Epidermal melanocyte (primary cell): ENCODE measurements at regions not wholly inside any gene's neighbourhood (a gene's known extent, or its start where the extent isn't known, plus 50 kb on each side); places are given as distances from the start of the nearest gene placed in this dataset.

ENCODE experiments used
- DNase-seq: peaks from one replicate; pipeline ENCODE4 v3.0.0; 2011; ENCODE audit warnings: low spot score; ENCODE audit not compliant: insufficient read length

DNA sequence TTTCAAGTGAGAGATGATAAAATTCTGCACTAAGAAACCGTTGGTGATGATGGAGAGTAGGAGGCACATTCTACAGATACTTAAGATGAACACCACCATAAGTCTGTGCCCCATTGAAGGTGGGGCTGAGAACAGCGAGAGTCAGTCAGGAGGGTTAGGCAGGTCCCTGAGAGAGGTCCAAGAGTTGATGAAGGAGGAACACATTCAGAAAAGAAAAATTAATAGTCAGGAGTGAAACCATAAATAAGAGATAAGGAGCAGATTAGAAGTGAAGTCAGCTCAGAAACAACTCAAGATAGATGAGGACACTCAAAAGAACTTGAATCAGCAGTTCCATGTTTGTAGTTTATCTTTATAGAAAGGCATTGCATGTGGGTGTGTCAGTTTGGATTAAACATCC lies 727.2 kb upstream of the MARCKS start:
- DNase-seq, result no peak

DNA sequence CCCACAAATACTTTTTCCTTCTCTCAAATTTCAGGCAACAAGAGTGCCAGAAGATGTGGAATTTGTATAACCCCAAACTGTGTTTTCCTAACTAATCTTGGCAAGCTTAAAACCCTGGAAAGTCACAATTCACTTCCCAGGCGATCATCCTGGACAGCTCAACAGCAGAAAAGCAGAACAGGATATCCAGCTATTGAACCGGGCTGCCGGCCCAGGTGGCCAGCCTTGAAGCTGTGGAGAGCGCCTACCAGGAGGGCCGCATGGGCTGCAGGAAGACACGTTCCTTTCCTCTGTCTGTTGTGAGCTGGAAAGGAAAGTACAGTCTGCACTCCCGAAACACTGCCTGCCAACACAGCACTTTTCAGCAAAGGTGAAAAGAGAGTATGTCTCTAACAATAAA lies 719.7 kb upstream of the MARCKS start:
- DNase-seq, result no peak

DNA sequence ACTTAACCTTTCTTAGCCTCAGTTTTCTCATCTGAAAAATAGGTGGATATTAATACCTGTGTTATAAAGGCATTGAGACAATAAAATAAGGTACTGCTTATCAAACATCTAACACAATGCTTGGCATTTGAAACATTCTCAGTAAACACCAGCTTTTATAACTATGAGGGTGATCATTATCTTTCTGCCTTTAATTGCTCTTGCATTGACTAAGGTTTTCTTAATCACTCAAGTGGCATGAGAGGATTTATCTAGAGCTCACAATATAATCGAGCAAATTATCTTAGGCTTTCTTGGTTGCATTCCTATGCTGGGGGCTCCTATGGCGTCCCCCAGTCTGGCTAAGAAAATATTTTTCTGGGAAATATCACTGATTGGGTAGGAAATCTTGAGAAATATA lies 716.4 kb upstream of the MARCKS start:
- DNase-seq, result no peak

DNA sequence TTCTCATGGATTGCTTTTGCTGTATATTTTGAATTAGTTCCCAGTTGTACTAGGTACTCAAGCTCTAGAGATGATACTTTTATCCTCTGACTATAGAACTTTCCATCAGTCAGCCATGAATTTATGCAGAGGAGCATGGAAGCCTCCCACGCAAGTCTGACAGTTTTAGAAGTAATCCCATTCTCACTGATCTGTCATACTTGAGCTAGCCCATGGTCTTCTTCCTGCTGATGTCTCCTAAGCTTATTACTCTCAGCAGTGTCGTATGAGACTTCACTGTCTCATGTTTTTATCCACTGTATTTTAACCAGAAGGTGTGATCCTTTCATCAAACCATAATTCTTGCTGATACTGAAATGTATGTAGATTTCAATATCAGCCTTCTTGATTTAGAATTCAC lies 715.2 kb upstream of the MARCKS start:
- no peak for DNase-seq

DNA sequence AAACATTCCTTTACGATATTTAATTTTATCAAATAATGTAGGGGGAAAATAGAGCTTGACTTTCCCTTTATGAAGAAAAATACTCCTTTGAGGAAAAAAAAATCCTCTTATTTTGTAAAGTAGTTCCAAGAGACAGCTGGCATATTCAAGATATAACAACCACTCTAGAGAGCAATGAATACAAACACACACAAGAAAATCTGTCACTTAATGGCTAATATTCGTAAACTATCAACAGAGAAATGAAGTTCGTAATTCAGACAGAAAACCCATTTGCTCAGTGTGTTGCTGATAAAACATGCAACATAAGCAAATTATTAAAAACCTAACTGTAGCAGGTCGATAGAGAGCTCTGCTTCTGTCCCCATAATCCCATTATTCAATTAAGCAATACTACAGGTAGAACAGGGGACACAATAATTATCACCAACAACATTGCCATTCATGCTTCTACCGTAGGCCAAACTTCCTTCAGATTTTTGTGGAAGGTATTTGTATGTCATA lies 714.4 kb upstream of the MARCKS start:
- no peak for DNase-seq

DNA sequence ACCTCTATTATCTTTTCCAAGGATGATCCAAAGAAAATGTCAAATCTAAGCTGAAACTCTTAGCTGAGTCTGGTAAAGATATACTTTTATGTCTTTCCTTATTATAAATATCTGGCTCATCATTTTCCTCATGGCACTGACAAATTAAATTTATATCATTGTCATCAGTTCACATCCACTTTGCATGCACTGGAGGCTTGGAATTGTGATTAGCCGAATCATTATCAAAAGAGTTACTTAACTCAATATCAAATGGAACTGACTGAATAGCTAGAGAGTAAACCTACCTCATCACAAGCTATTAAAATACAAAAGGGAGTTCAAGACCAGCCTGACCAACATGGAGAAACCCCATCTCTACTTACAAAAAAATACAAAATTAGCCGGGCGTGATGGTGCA lies 713.9 kb upstream of the MARCKS start:
- DNase-seq, result no peak

DNA sequence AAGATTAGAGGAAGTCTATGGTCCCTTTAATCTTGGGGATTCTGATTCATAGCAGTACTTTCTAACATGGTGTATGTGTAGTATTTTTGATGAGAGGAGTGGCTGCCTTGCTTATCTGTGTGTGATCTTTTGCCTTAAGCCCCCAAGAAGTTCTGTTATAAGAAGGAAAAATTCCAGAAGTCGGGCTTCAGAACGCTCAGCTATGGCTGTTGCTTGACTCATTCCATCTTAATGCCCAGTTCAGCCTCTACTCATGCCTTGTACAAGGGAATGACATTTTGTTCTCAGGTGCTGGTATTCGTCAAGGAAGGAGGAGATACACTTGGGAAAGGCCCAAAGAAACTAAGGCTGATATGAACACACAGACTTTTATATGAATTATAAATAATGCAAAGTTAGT lies 713.0 kb upstream of the MARCKS start:
- no peak for DNase-seq

DNA sequence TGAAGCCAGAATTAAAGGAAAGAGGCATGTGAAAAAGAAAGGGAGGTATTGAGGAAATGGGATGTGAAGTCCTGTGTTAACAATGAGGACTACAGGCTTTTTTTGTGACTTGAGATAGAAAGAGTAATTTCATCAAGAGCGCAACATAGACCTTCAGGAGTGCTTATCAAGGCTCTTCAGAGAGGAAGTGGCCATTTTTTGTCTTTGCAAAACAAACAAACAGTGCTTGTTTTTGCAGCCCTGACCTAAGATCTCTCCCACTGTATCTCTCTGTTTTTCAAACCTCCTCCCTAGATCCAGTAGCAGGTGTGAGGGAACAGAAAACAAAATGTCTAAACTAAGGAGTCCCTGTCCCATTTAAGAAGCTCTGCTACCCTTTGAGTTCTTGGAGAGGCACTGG lies 710.3 kb upstream of the MARCKS start:
- DNase-seq, result no peak

DNA sequence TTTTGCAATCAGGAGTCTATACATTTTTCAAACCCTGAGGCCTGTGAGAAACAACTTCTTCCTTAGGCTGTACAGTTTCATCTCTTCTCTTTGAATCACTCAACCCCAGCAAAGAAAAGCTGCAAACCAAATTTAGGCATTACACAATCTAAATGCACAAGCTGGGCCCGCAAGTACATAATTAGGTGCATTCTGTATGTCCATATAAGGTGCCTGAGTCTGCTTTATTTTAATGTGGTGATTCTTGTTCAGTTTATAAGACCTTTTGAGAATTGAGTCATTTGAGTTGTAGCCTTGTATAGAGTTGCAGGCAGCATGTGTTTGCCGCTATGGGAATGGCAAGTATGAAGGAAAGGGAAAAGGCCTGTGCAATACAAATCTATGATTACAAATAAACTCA lies 709.6 kb upstream of the MARCKS start:
- DNase-seq, result no peak

DNA sequence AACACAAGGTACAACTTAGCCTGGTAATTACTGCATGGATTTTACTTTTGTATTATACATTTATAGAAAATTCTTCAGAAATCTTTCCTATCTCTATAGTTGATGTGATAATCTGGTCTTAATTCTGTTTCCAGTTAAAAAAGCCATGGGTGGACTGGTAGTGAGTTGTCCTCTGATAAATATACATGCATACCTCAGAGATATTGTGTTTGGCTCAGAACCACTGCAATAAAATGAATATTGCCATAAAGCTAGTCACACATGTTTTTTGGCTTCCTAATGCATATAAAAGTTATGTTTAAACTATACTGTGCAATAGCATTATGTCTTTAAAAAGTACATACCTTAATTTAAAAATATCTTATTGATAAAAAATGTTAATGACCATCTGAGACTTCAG lies 708.6 kb upstream of the MARCKS start:
- no peak for DNase-seq

DNA sequence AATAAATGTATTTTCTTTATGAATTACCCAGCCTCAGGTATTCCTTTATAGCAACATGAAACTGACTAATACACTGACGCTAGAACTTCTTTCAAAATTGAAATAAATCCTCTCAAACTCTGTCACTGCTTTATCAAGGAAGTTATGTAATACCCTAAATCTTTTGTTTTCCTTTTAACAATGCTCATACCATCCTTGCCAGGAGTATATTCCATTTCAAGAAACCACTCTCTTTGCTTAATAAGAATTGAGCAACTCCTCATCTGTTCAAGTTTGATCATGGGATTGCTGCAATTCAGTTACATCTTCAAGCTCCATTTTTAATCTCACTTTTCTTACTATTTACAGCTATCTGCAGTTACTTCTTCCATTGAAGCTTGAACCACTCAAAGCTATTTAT lies 707.6 kb upstream of the MARCKS start:
- no peak for DNase-seq

DNA sequence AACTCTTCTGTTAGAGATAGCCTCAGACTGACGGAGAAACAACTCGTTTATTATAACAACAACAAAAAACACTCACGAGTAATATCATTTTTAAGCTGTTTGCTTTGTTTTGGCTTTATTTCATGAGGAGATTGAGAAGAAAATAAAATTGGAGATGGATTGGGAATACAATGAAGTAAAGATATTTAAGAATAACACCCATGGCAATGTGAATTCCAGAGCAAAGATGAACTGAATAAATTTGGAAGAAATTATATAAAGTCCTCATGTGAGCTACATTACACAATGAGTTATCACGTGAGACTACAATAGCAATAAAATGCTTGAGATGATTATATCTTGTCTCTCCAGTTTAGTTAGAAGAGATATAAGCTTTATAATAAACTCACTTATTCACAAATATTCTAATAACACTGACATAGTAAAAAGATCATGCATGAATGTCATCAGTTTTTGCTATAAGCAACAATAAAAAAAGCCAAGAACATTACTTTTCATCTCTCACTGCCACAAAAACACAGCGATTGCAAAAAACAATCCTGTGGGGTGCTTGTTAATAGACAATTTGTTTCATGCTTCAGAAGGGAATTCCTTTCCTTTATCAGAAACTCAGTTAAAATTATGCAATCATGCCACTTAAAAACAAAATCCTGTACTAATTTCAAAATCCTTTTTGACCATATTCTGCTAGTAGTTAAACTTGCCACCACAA lies 696.7 kb upstream of the MARCKS start:
- DNase-seq, result no peak

DNA sequence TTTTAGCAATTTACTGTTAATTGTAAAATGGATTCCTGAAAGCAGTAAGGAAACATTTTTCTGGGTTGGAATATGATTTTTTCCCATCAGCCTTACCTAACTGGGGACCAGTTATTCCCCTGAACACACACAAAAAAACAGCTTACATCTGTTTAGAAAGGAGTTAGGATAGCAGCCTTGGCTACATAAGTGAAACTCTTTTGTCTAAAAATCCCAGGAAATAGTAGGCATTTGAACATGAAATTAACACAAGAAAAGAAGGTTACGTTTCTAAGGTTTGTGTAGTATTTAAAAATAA lies 696.2 kb upstream of the MARCKS start:
- DNase-seq, result no peak

DNA sequence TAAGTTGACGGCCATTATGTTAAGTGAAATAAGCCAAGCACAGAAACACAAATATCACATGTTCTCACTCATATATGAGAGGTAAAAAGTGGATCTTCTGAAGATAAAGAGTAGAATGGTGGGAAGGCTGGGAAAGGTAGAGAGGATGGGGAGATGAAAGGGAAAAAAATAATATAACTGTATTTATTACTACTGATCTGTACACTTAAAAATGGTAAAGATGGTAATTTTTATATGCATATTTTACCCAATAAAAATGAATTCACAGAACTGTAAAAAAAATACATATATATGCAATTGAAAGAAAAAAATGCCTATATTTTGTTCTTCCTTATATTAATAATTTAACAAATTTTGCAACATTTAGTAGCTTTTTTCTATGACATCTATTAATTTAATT lies 694.4 kb upstream of the MARCKS start:
- no peak for DNase-seq

DNA sequence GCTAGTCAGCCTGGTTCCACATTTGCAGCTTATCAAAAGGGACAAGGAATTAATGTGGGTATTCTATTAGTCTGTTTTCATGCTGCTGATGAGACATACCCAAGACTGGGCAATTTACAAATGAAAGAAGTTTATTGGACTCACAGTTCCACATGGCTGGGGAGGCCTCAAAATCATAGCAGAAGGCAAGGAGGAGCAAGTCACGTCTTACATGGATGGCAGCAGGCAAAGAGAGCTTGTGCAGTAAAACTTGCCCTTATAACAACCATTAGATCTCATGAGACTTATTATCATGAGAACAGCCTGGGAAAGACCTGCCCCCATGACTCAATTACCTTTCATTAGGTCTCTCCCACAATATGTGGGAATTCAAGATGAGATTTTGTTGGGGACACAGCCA lies 689.1 kb upstream of the MARCKS start:
- no peak for DNase-seq

DNA sequence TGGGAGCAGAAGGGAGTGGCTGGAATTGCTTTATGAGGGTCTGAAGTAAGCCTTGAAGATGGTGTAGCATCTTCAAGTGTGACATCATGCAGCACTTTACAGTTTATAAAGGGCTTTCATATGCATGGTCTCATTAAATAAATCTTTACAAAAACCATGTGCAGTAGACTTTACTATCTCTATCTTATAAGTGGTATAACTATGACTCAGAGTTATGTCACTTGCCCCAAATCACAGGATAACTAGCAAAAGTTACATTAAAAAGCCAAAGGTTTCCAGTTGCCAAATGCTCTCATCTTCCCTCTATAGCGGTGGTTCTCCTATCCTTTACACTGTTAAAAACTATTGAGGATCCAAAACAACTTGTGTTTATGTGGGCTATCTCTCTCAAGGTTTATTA lies 687.7 kb upstream of the MARCKS start:
- no peak for DNase-seq

DNA sequence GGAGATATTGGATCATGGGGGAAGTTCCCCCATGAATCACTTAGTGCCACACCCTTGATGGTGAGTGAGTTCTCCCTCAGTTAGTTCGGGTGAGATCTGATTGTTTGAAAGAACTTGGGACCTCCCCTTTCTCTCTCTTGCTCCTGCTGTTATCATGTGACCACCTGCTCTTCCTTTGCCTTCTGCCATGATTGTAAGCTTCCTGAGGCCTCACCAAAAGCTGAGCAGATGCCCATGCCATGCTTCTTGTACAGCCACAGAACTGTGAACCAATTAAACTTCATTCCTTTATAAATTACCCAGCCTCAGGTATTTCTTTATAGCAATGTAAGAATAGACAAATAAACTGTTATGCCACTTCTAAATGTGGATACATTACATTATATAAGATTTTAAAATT lies 686.7 kb upstream of the MARCKS start:
- no peak for DNase-seq

DNA sequence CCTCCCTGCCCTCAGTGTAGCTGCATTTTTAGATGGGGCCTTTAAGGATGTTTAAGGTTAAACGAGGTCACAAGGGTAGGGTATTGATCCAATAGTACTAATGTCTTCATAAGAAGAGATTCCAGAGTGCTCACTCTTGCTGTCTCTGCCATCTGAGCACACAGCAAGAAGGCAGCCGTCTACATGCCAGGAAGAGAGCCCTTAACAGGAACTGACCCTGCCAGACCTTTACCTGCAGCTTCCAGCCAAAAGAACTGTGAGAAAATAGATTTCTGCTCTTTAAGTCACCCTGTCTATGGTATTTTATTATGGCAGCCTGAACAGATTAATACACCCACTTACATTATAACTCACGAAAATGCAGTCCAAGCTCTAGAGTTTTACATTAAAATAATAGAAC lies 685.3 kb upstream of the MARCKS start:
- no peak for DNase-seq

DNA sequence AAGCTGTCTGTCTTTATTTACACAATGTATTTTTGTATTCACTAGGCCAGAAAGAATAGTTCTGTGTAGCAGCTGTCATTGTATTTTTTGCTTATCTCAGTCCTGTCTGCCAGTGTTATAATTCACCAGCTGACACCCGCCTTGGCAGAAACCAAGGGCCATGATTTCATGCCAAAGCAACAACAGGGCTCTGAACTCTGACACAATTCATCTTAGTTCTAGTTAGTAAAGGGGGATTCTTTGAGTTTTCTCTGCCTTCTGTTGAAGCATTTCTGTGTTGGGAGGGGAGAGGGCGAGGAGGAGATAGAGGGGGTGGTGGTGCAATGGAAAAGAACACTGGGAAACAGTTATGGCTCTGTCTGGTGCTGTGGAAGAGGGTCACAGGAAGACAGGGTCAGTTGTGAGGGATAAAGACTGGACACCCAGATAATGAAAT lies 684.6 kb upstream of the MARCKS start:
- DNase-seq, result no peak

DNA sequence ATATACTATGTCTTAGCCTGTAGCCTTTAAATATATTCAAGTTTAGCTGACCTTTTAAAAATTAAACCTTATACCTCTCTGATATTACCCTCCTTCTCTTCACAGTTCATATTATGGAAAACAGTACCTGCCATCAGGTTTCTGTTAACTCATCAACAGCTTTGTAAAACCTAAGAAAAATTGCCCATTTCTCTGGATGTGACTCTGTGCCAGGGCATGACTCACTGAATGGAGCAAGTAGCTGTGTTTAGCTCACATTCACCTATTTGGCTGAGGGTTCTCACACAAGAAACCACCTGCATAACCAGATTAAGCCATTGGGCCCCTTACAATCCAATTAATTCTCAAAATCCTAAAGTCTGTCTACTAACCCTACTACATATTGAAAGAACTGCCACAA lies 678.8 kb upstream of the MARCKS start:
- no peak for DNase-seq

DNA sequence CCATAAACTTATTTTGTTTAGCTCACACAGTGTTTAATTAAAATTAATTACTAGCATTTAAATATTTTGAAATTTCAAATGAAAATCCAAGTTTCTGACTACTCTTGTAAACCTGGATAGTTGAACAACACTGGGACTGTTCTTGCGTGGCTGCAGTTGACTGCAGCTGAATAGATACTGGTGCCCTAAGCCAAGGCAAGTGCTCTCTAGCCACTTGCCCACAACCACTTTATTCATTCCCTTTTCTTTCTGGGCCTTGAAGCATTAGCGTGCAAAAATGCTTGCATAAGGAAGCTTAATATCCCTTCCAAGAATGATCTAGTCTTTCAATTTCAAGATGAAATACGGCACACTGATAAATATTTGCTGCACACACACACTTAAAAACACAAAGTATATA lies 676.0 kb upstream of the MARCKS start:
- DNase-seq, result no peak

DNA sequence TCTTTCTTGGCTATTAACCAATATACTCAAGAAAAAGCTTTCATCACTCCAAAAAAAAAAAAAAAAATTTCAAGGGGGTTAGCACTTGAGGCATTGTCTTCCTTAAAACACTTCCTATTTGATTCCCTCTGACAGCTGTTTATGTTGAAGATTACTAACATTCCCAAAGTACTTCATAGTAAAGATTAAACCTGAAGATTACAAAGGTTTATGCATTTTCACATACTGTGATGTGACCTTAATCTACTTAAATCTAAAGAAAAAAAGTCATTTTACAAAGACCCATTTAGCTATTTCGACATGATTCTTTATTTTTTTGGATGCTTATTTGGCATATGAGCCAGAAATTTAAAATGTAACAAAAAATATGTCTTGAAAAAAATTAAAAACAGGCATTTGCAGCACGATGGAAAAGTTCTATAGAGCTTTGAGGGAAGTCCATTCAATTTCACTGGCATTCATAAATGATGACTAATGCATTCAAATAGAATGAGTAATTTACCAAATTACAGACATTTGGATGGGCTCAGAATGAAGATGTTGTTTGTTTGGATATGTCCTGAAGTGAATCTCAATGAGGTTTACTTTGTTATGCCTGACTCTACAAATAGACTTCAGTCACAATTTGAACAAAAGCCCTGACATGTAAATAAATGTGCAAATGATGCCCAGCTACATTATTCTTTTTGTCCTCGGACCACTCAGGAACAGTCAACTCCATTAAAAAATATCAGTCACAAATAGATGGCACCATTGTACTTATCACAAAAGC lies 674.6 kb upstream of the MARCKS start:
- no peak for DNase-seq

DNA sequence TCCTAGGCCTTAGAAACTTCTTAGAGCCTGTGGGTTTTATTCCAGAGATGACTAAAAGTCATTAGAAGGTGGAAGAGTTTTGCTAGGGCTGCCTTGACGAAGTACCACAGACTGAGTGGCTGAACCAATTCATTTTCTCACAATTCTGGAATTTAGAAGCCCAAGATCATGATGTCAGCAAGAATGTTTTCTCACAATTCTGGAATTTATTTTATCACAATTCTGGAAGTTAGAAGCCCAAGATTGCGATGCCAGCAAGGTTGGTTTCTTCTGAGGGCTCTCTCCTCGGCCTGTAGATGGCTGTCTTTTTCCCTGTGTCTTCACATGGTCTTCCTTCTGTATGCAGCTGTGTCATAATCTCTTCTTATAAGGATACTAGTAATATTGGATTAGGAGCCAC lies 672.9 kb upstream of the MARCKS start:
- no peak for DNase-seq
